Osteoblast (primary cell): ENCODE measurements at regions not wholly inside any gene's neighbourhood (a gene's known extent, or its start where the extent isn't known, plus 50 kb on each side); places are given as distances from the start of the nearest gene placed in this dataset.
"Not testable (repeated sequence)": the region's sequence is repeated elsewhere in the genome, so short reads cannot be mapped to it uniquely, and the experiment has no call there.

Experiments used
- DNase-seq: peaks from one replicate; pipeline ENCODE4 v3.0.0; 2011; ENCODE audit warnings: low spot score, mixed read lengths; ENCODE audit not compliant: insufficient read length; ENCODE audit errors: missing footprints
- H2AFZ ChIP-seq: 2 replicates; pipeline ENCODE4 v1.6.0; 2011; ENCODE audit warnings: mild to moderate bottlenecking, low read length
- H3K27ac ChIP-seq: 2 replicates; pipeline ENCODE4 v1.5.1; 2011; ENCODE audit warnings: mild to moderate bottlenecking, low read depth, low read length, moderate library complexity
- H3K27me3 ChIP-seq: 2 replicates; pipeline ENCODE4 v1.6.0; 2012; ENCODE audit warnings: mild to moderate bottlenecking, control low read depth, inconsistent platforms, low read length, moderate library complexity; ENCODE audit not compliant: insufficient read depth
- H3K36me3 ChIP-seq: 2 replicates; pipeline ENCODE4 v1.5.1; 2011; ENCODE audit warnings: mild to moderate bottlenecking, low read length, control low read depth, moderate library complexity; ENCODE audit not compliant: insufficient read depth
- H3K4me1 ChIP-seq: 2 replicates; pipeline ENCODE4 v1.5.1; 2011; ENCODE audit warnings: mild to moderate bottlenecking, low read length, control low read depth, moderate library complexity; ENCODE audit not compliant: insufficient read depth
- H3K4me2 ChIP-seq: 2 replicates; pipeline ENCODE4 v1.6.0; 2011; ENCODE audit warnings: mild to moderate bottlenecking, low read length; ENCODE audit not compliant: insufficient read depth
- H3K4me3 ChIP-seq: fragments of 200-600 bp; sonication (generic); 3 replicates; pipeline ENCODE4 v1.5.1; 2012; ENCODE audit warnings: mild to moderate bottlenecking, low read length, inconsistent platforms; ENCODE audit not compliant: insufficient read depth
- H3K79me2 ChIP-seq: 2 replicates; pipeline ENCODE4 v1.6.0; 2012; ENCODE audit warnings: mild to moderate bottlenecking, low read length, control low read depth, inconsistent platforms; ENCODE audit not compliant: insufficient read depth
- H3K9me3 ChIP-seq: 2 replicates; pipeline ENCODE4 v1.5.1; 2011; ENCODE audit warnings: low read depth, low read length, control low read depth
- H4K20me1 ChIP-seq: 2 replicates; pipeline ENCODE4 v1.6.0; 2012; ENCODE audit warnings: mild to moderate bottlenecking, low read length, control low read depth; ENCODE audit not compliant: insufficient read depth
- TF ChIP-seq, protein P1 (sequence below): IDR thresholded peaks from 2 replicates; pipeline ENCODE4 v1.5.1; 2011; ENCODE audit warnings: mild to moderate bottlenecking, low read depth, low read length, moderate library complexity; ENCODE audit errors: extremely low read depth

DNA sequence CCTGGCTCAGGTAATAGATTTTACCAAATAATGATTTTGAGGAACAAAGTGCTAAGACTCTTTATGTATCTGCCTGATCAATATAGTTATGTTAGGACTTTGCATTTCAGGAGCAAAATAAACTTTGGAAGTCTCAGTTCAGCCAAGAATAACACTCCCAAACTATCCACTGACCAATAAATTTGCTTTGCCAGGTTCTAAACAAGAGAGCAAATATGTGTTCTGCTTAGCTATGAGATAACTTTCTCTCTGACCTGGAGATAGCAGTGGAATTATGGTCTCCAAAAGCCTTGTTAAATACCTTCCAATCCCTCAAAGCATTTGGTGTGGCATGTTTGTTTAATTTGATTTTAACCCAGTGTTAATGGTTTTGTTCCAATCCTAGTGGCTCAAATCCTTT is 1541.1 kb downstream of the FAM181B start:
- Histone ChIP-seq H3K36me3 (no peaks in the 10 kb centered on the region), H3K4me2 (no peak overlapping the region), H2AFZ (no peak overlapping the region), H3K79me2 (no peaks in the 10 kb centered on the region), H3K27me3 (no peaks in the 10 kb centered on the region), H3K4me3 (no peak overlapping the region), H4K20me1 (no peaks in the 10 kb centered on the region), H3K27ac (no peak overlapping the region), H3K4me1 (no peaks in the 10 kb centered on the region), H3K9me3 (no peaks in the 10 kb centered on the region)
- TF ChIP-seq, protein P1, sequence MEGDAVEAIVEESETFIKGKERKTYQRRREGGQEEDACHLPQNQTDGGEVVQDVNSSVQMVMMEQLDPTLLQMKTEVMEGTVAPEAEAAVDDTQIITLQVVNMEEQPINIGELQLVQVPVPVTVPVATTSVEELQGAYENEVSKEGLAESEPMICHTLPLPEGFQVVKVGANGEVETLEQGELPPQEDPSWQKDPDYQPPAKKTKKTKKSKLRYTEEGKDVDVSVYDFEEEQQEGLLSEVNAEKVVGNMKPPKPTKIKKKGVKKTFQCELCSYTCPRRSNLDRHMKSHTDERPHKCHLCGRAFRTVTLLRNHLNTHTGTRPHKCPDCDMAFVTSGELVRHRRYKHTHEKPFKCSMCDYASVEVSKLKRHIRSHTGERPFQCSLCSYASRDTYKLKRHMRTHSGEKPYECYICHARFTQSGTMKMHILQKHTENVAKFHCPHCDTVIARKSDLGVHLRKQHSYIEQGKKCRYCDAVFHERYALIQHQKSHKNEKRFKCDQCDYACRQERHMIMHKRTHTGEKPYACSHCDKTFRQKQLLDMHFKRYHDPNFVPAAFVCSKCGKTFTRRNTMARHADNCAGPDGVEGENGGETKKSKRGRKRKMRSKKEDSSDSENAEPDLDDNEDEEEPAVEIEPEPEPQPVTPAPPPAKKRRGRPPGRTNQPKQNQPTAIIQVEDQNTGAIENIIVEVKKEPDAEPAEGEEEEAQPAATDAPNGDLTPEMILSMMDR = no peak
- no peak for DNase-seq

DNA sequence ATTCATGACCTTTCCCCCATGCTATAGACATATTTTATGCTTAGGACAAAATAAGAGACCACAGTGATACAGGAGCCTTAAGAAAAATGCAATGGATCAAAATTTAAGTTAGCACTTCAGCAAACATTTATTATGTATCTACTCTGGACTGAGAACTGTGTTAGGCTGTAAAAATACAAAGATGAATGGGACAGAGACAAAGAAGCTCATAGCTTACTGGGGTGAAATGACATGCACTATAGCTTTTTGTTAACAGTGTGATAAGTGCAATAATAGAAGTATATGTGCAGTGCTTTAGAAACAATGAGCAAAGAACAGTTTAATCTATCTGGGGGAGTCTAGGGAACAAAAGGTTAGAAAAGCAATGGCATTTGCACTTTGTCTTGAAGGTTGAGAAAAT is 1543.1 kb downstream of the FAM181B start:
- H3K79me2 ChIP-seq = no peaks in the 10 kb centered on the region
- no peaks in the 10 kb centered on the region for H3K4me1 ChIP-seq
- H4K20me1 ChIP-seq = no peaks in the 10 kb centered on the region
- no peak overlapping the region for H3K27ac ChIP-seq
- H3K9me3 ChIP-seq = no peaks in the 10 kb centered on the region
- H3K27me3 ChIP-seq = no peaks in the 10 kb centered on the region
- DNase-seq = no peak
- H3K4me2 ChIP-seq = no peak overlapping the region
- no peaks in the 10 kb centered on the region for H3K36me3 ChIP-seq
- H2AFZ ChIP-seq = no peak overlapping the region
- TF ChIP-seq, protein P1 = no peak
- H3K4me3 ChIP-seq = no peak overlapping the region

DNA sequence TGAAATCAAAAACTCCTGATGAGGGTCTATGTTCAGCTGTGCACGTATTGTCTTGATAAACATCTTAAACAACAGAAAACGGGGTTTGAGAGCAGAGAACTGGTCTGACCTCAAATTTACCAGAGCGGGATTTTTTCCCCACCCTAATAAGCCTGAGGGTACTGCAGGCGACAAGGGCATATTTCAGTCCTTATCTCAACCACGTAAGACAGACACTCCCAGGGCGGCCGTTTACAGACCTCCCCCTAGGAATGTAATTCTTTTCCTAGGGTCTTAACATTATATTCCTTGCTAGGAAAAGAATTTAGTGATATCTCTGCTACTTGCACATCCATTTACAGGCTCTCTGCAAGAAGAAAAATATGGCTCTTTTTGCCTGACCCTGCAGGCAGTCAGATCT is 1546.6 kb downstream of the FAM181B start:
- H4K20me1 ChIP-seq, H3K4me2 ChIP-seq, H3K27ac ChIP-seq, H3K79me2 ChIP-seq, H3K27me3 ChIP-seq, H3K4me1 ChIP-seq, H2AFZ ChIP-seq, H3K4me3 ChIP-seq, H3K36me3 ChIP-seq, DNase-seq, H3K9me3 ChIP-seq: not testable (repeated sequence)

DNA sequence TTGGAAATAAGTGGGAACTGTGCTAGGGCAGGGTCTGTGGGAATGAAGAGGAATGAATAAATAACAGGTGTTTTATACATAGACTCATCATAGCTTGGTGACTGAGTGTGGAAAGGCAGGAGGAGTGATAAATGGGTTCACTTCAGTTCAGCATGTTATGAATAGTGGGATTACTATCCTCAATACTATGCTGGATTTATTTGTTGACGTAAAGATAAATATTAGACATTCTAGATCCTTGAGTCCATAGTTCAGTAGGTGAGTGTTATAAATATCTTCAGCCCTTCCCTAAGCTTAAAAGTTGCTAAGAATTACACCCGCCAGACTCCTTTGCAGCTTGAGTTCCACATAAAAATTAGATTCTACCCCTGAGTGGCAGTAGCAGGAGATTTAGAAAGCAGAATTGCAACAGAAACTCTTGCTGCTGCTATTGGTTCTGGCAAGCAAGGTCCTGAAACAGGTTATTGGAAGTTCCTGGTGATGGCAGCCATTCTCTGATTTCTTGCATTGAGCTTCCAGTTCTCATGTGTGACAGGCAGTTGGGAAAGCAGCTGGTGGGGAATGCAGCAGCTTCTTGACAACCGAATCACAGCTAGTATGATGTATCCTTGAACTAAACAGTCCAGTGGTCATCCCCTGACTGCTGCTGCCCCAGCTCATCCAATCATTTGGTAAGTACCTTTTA is 1558.9 kb downstream of the FAM181B start:
- Histone ChIP-seq H3K4me2 (no peak overlapping the region), H3K27me3 (no peaks in the 10 kb centered on the region), H3K9me3 (no peaks in the 10 kb centered on the region), H4K20me1 (no peaks in the 10 kb centered on the region), H3K27ac (no peak overlapping the region), H3K36me3 (no peaks in the 10 kb centered on the region), H2AFZ (no peak overlapping the region), H3K4me1 (no peaks in the 10 kb centered on the region), H3K79me2 (no peaks in the 10 kb centered on the region), H3K4me3 (no peak overlapping the region)
- no peak for DNase-seq
- TF ChIP-seq, protein P1 = no peak
